Adrenal gland (tissue), 5 donors: ENCODE measurements at regions not wholly inside any gene's neighbourhood (a gene's known extent, or its start where the extent isn't known, plus 50 kb on each side); places are given as distances from the start of the nearest gene placed in this dataset.
"Not testable (repeated sequence)": the region's sequence is repeated elsewhere in the genome, so short reads cannot be mapped to it uniquely, and the experiment has no call there.

ENCODE experiments used
- POLR2A ChIP-seq, 2 donors: fragments of 450-650 bp; IDR thresholded peaks; one replicate each; pipeline ENCODE4 v1.6.1; 2017; ENCODE audit warnings: antibody characterized with exemption in 2 of 2, mild to moderate bottlenecking in 2 of 2, moderate library complexity in 1 of 2
- TF ChIP-seq, protein P1 (sequence below), 6 experiments: fragments of 450-650 bp in 4 of 6; fragments of 200-600 bp in 2 of 6; sonication (generic) in 1 of 6; IDR thresholded peaks; 1 replicate in 5 of 6; 2 replicates in 1 of 6; pipeline versions ENCODE4 v1.5.1 to v1.8.0; 2016 to 2021; ENCODE audit warnings: antibody characterized with exemption in 6 of 6, mild to moderate bottlenecking in 2 of 6, moderate library complexity in 1 of 6
- donor health status: DM: no; HTN: no; CAD: no.

DNA sequence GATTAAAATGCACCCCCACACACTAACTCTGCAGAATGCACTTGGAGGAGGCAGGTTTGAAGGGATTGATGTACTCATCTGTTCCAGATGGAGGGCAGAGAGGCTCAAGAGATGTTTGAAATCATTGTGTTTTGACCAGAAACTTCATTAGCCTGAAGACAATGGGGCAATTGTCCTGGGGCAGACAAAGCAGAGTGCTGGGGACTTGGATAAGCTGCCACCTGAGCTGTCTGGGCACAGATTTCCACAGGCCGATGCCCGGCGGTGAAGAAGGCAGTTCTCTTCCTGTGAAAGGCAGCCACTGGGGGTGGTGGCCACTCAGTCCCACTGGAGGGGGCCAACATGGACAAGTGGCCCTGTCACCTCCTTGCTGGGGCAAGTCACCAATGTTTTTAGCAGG is 181.0 kb downstream of the BCL2L11 start:
- TF ChIP-seq, protein P1, sequence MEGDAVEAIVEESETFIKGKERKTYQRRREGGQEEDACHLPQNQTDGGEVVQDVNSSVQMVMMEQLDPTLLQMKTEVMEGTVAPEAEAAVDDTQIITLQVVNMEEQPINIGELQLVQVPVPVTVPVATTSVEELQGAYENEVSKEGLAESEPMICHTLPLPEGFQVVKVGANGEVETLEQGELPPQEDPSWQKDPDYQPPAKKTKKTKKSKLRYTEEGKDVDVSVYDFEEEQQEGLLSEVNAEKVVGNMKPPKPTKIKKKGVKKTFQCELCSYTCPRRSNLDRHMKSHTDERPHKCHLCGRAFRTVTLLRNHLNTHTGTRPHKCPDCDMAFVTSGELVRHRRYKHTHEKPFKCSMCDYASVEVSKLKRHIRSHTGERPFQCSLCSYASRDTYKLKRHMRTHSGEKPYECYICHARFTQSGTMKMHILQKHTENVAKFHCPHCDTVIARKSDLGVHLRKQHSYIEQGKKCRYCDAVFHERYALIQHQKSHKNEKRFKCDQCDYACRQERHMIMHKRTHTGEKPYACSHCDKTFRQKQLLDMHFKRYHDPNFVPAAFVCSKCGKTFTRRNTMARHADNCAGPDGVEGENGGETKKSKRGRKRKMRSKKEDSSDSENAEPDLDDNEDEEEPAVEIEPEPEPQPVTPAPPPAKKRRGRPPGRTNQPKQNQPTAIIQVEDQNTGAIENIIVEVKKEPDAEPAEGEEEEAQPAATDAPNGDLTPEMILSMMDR (IDR thresholded peaks at IDR 0.05) = not testable (repeated sequence)
- TF ChIP-seq POLR2A (IDR thresholded peaks at IDR 0.05) = not testable (repeated sequence)
